Stimulated activated CD4-positive, alpha-beta T cell treated with anti-CD3 and anti-CD28 coated beads, Interleukin-15, amount 100 ng/mL, for 48 hours (primary cell): ENCODE measurements at regions not wholly inside any gene's neighbourhood (a gene's known extent, or its start where the extent isn't known, plus 50 kb on each side); places are given as distances from the start of the nearest gene placed in this dataset.

Experiments used
- DNase-seq, 2 donors: peaks; one replicate each; pipeline ENCODE4 v3.0.0-alpha.2; 2020; ENCODE audit warnings: low read depth in 2 of 2

- no peak for DNase-seq
These were observed 897.2 kb downstream of the ADGRL2 start for GRCh38 chr1:82697965-82698364.

GRCh38 chr1:82695443-82695842 lies 894.7 kb downstream of the ADGRL2 start:
- no peak for DNase-seq

GRCh38 chr1:82690411-82690810 lies 889.7 kb downstream of the ADGRL2 start:
- DNase-seq = no peak

- no peak for DNase-seq
These were observed 888.5 kb downstream of the ADGRL2 start for GRCh38 chr1:82689217-82689616.

GRCh38 chr1:82686774-82687173 lies 886.0 kb downstream of the ADGRL2 start:
- DNase-seq = no peak

- no peak for DNase-seq
These were observed 846.2 kb downstream of the ADGRL2 start for GRCh38 chr1:82646888-82647287.

GRCh38 chr1:82646336-82646735 lies 845.6 kb downstream of the ADGRL2 start:
- DNase-seq = no peak

- no peak for DNase-seq
These were observed 843.6 kb downstream of the ADGRL2 start for GRCh38 chr1:82644186-82644915.

- no peak for DNase-seq
These were observed 839.6 kb downstream of the ADGRL2 start for GRCh38 chr1:82640352-82640751.

- no peak for DNase-seq
These were observed 833.5 kb downstream of the ADGRL2 start for GRCh38 chr1:82634266-82634665.

GRCh38 chr1:82632155-82632554 lies 831.4 kb downstream of the ADGRL2 start:
- DNase-seq = no peak

GRCh38 chr1:82628887-82629286 lies 828.2 kb downstream of the ADGRL2 start:
- DNase-seq = no peak

- no peak for DNase-seq
These were observed 824.8 kb downstream of the ADGRL2 start for GRCh38 chr1:82625537-82625936.

- DNase-seq = no peak
These were observed 820.3 kb downstream of the ADGRL2 start for GRCh38 chr1:82621076-82621475.

GRCh38 chr1:82614090-82614489 lies 813.4 kb downstream of the ADGRL2 start:
- DNase-seq = no peak

GRCh38 chr1:82612986-82613385 lies 812.3 kb downstream of the ADGRL2 start:
- no peak for DNase-seq

- DNase-seq = no peak
These were observed 805.8 kb downstream of the ADGRL2 start for GRCh38 chr1:82606546-82606945.

- no peak for DNase-seq
These were observed 803.8 kb downstream of the ADGRL2 start for GRCh38 chr1:82604524-82604923.

- DNase-seq = no peak
These were observed 799.6 kb downstream of the ADGRL2 start for GRCh38 chr1:82600314-82600713.

- DNase-seq = no peak
These were observed 798.1 kb downstream of the ADGRL2 start for GRCh38 chr1:82598812-82599211.

- no peak for DNase-seq
These were observed 797.6 kb downstream of the ADGRL2 start for GRCh38 chr1:82598337-82598736.

- DNase-seq = no peak
These were observed 796.9 kb downstream of the ADGRL2 start for GRCh38 chr1:82597649-82598048.

GRCh38 chr1:82597141-82597540 lies 796.4 kb downstream of the ADGRL2 start:
- DNase-seq = no peak

- DNase-seq = no peak
These were observed 792.8 kb downstream of the ADGRL2 start for GRCh38 chr1:82593561-82593960.
